ENCODE measurements at regions not wholly inside any gene's neighbourhood (a gene's known extent, or its start where the extent isn't known, plus 50 kb on each side); places are given as distances from the start of the nearest gene placed in this dataset.

DNA sequence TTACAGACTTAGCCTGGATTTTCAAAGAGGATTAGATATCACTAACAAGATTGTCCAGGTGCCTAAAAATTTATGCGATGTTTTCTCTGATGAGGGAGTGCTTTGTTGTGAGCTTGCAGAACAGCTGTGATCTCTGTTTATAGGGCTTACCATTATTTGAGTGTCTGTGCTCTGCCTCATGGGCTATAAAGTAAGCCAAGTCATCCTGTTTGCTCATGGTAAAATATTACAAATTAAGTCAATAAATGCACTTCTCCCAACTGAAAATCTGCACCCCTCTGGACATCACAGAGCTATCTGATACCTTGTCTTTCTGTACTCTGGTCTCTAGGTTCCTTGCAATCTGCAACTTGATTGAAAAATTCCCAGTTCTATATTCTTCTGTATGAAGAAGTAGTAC, 293.4 kb upstream of the ACTBL2 start:
- Histone ChIP-seq H2BK120ac (replicated peaks; ENCODE audit: low read depth, low read length) (no peak overlapping the region), H2BK20ac (ENCODE audit: low read length) (no peak overlapping the region), H4K5ac (ENCODE audit: insufficient read length, low read depth, low read length) (no peak overlapping the region), H3K4me3 (ENCODE audit: extremely low read depth in 1 of 4, insufficient read depth in 2 of 4, low read depth in 3 of 4, low read length in 4 of 4) (no peak overlapping the region), H3K14ac (ENCODE audit: insufficient read length) (no peak overlapping the region), H3K9me3 (ENCODE audit: insufficient read depth in 2 of 2, low read depth in 1 of 2, low read length in 1 of 2) (no peaks in the 10 kb centered on the region), H3K79me2 (ENCODE audit: control insufficient read depth in 1 of 2, insufficient read depth in 2 of 2, low read length in 2 of 2) (no peaks in the 10 kb centered on the region), H3K18ac (ENCODE audit: extremely low read depth, low read length) (no peak overlapping the region), H3K9ac (replicated peaks in 1 of 4; ENCODE audit: extremely low read depth in 1 of 4, low read depth in 3 of 4, low read length in 3 of 4) (no peak overlapping the region), H3K27me3 (replicated peaks in 1 of 4; ENCODE audit: control insufficient read depth in 3 of 4, extremely low read depth in 1 of 4, insufficient read depth in 3 of 4, low read length in 3 of 4) (no peaks in the 10 kb centered on the region), H2BK15ac (ENCODE audit: low read length) (no peak overlapping the region), H4K20me1 (replicated peaks in 1 of 2; ENCODE audit: control insufficient read depth in 1 of 2, insufficient read depth in 2 of 2, low read length in 2 of 2) (no peaks in the 10 kb centered on the region), H3K4ac (replicated peaks; ENCODE audit: insufficient read length, low read depth, low read length) (no peak overlapping the region), H3K4me1 (replicated peaks in 1 of 4; ENCODE audit: control insufficient read depth in 3 of 4, insufficient read depth in 4 of 4, low read length in 3 of 4) (no peaks in the 10 kb centered on the region), H3K36me3 (ENCODE audit: control insufficient read depth in 2 of 4, insufficient read depth in 4 of 4, low read length in 3 of 4) (no peaks in the 10 kb centered on the region), H4K91ac (replicated peaks; ENCODE audit: insufficient read length, low read length) (no peak overlapping the region), H3K23ac (ENCODE audit: insufficient read length) (no peak overlapping the region), H2BK5ac (ENCODE audit: low read depth, low read length) (no peak overlapping the region), H3K79me1 (ENCODE audit: low read depth, low read length) (no peaks in the 10 kb centered on the region), H3K56ac (replicated peaks; ENCODE audit: insufficient read length, low read depth, low read length) (no peak overlapping the region), H2BK12ac (ENCODE audit: low read depth, low read length) (no peak overlapping the region), H3K23me2 (ENCODE audit: low read depth, low read length) (no peaks in the 10 kb centered on the region), H4K8ac (ENCODE audit: extremely low read depth, insufficient read depth, low read length) (no peak overlapping the region), H3K4me2 (ENCODE audit: insufficient read depth in 1 of 2, low read depth in 2 of 2, low read length in 2 of 2) (no peak overlapping the region), H3K27ac (ENCODE audit: low read depth, low read length) (no peak overlapping the region), H2AFZ (ENCODE audit: low read length) (no peak overlapping the region), H2AK5ac (ENCODE audit: low read depth, low read length) (no peak overlapping the region)
- TF ChIP-seq TCF12 (IDR thresholded peaks at IDR 0.05; ENCODE audit: low read depth, low read length), result no peak
- TF ChIP-seq SIRT6 (IDR thresholded peaks at IDR 0.05; ENCODE audit: low read length), result no peak
- TF ChIP-seq TAF1 (IDR thresholded peaks at IDR 0.05; ENCODE audit: low read depth, low read length), result no peak
- TF ChIP-seq CHD1 (IDR thresholded peaks at IDR 0.05; ENCODE audit: low read depth, low read length), result no peak
- no peak for TF ChIP-seq HDAC2 (IDR thresholded peaks at IDR 0.05; ENCODE audit: borderline replicate concordance in 1 of 2, low read depth in 2 of 2, low read length in 2 of 2)
- DNase-seq (ENCODE audit: low read depth in 1 of 2, low spot score in 2 of 2) (no peak), FAIRE-seq (no peak)
- ChIA-PET CTCF (ENCODE audit: partially characterized antibody) (interaction anchor here (1.0 to 6.3 kb wide), 4 partner anchors 9 to 684 kb away, joined by 3 to 86 read pairs (median 28); partner anchors contain the start of gene PLK2), POLR2A (ENCODE audit: partially characterized antibody) (no interaction called here)
- WGBS, 2 experiments (ENCODE audit: extremely low coverage in 1 of 2, insufficient coverage in 1 of 2, insufficient read length in 1 of 2, insufficient replicate concordance in 2 of 2, low coverage in 1 of 2, low lambda C conversion rate in 2 of 2, missing lambda C conversion rate in 1 of 2), result 87% methylated on average over 1 of the region's 1 CpG; no CpG with 5 or more reads in 1 of the 2 experiments

Measured in H1 (cell line).